ENCODE measurements at regions not wholly inside any gene's neighbourhood (a gene's known extent, or its start where the extent isn't known, plus 50 kb on each side); places are given as distances from the start of the nearest gene placed in this dataset.

- BruUV-seq (replicated peaks): no TSS peak
- Histone ChIP-seq H4K20me1 (ENCODE audit: insufficient read depth) (no peaks in the 10 kb centered on the region), H3K9me3 (ENCODE audit: insufficient read depth, low read depth) (no peaks in the 10 kb centered on the region), H3K79me2 (ENCODE audit: low read depth) (no peaks in the 10 kb centered on the region), H3K27ac (no peak overlapping the region), H3K36me3 (ENCODE audit: low read depth) (no peaks in the 10 kb centered on the region), H3K4me3 (no peak overlapping the region), H3K27me3 (ENCODE audit: insufficient read depth, low read depth) (peaks cover 45% of the 10 kb centered on the region), H3K9me2 (ENCODE audit: insufficient read depth) (no peaks in the 10 kb centered on the region), H3K4me1 (replicated peaks; ENCODE audit: insufficient read depth) (no peaks in the 10 kb centered on the region), H2AFZ (no peak overlapping the region), H3F3A (ENCODE audit: insufficient read depth, low read depth) (no peaks in the 10 kb centered on the region), H3K4me2 (no peak overlapping the region)
- CTCF ChIA-PET: no interaction called here
- intact Hi-C loops (cut with micrococcal nuclease; ENCODE audit: unreplicated experiment): no loop called here
- no peak for DNase-seq
- POLR2A ChIA-PET (ENCODE audit: unreplicated experiment): interaction anchor here (0.7 kb wide), 1 partner anchor 1195 kb away, joined by 32 read pairs; no protein-coding TSS in a partner anchor
- TF ChIP-seq EZH2 (IDR thresholded peaks at IDR 0.05; ENCODE audit: low read depth) (no peak), CTCF (conservative IDR thresholded peaks at IDR 0.05) (no peak)
Observed at GRCh38 chr2:6516674-6517073, 349.0 kb downstream of the CMPK2 start.

- no peak overlapping the region for H2AFZ ChIP-seq
- no peak for DNase-seq
- ChIA-PET POLR2A (ENCODE audit: unreplicated experiment) (no interaction called here), CTCF (no interaction called here)
- no peak overlapping the region for H3K4me2 ChIP-seq
- no peaks in the 10 kb centered on the region for H3K79me2 ChIP-seq (ENCODE audit: low read depth)
- no peaks in the 10 kb centered on the region for H4K20me1 ChIP-seq (ENCODE audit: insufficient read depth)
- no peaks in the 10 kb centered on the region for H3K4me1 ChIP-seq (replicated peaks; ENCODE audit: insufficient read depth)
- no peaks in the 10 kb centered on the region for H3K36me3 ChIP-seq (ENCODE audit: low read depth)
- TF ChIP-seq EZH2 (IDR thresholded peaks at IDR 0.05; ENCODE audit: low read depth): no peak
- TF ChIP-seq CTCF (conservative IDR thresholded peaks at IDR 0.05): no peak
- H3K27me3 ChIP-seq (ENCODE audit: insufficient read depth, low read depth): peaks cover 34% of the 10 kb centered on the region
- H3K4me3 ChIP-seq: no peak overlapping the region
- BruUV-seq (replicated peaks): no TSS peak
- H3K27ac ChIP-seq: no peak overlapping the region
- no peaks in the 10 kb centered on the region for H3K9me2 ChIP-seq (ENCODE audit: insufficient read depth)
- no peaks in the 10 kb centered on the region for H3K9me3 ChIP-seq (ENCODE audit: insufficient read depth, low read depth)
- no peaks in the 10 kb centered on the region for H3F3A ChIP-seq (ENCODE audit: insufficient read depth, low read depth)
- intact Hi-C loops (cut with micrococcal nuclease; ENCODE audit: unreplicated experiment): no loop called here
Observed at GRCh38 chr2:6518361-6518760, 347.3 kb downstream of the CMPK2 start.

- intact Hi-C loops (cut with micrococcal nuclease; ENCODE audit: unreplicated experiment): no loop called here
Observed at GRCh38 chr2:6523476-6523875, 342.2 kb downstream of the CMPK2 start.

More at GRCh38 chr2:6523476-6523875, 342.2 kb downstream of the CMPK2 start:
- Histone ChIP-seq H3K9me2 (ENCODE audit: insufficient read depth) (no peaks in the 10 kb centered on the region), H3F3A (ENCODE audit: insufficient read depth, low read depth) (no peaks in the 10 kb centered on the region), H3K36me3 (ENCODE audit: low read depth) (no peaks in the 10 kb centered on the region), H3K4me1 (replicated peaks; ENCODE audit: insufficient read depth) (no peaks in the 10 kb centered on the region), H3K9me3 (ENCODE audit: insufficient read depth, low read depth) (no peaks in the 10 kb centered on the region), H3K4me3 (no peak overlapping the region), H3K27ac (no peak overlapping the region), H4K20me1 (ENCODE audit: insufficient read depth) (no peaks in the 10 kb centered on the region), H3K4me2 (no peak overlapping the region), H3K79me2 (ENCODE audit: low read depth) (no peaks in the 10 kb centered on the region), H3K27me3 (ENCODE audit: insufficient read depth, low read depth) (peaks cover 26% of the 10 kb centered on the region; the same call in 1 of the 2 replicates), H2AFZ (no peak overlapping the region)
- TF ChIP-seq CTCF (conservative IDR thresholded peaks at IDR 0.05) (no peak), EZH2 (IDR thresholded peaks at IDR 0.05; ENCODE audit: low read depth) (no peak)
- BruUV-seq (replicated peaks): no TSS peak
- CTCF ChIA-PET: no interaction called here
- no peak for DNase-seq
- POLR2A ChIA-PET (ENCODE audit: unreplicated experiment): no interaction called here

Data from PC-9 (cell line).